HCT116 (cell line): ENCODE measurements at regions not wholly inside any gene's neighbourhood (a gene's known extent, or its start where the extent isn't known, plus 50 kb on each side); places are given as distances from the start of the nearest gene placed in this dataset.
"Not testable (repeated sequence)": the region's sequence is repeated elsewhere in the genome, so short reads cannot be mapped to it uniquely, and the experiment has no call there.

ENCODE experiments used
- ATAC-seq: fragments of 200-7000 bp; cut with Tn5 transposase; 2 replicates; pipeline ENCODE4 v1.9.1; 2020; ENCODE audit warnings: mild to moderate bottlenecking, moderate library complexity
- BruUV-seq: library from RNA; stranded (reverse); fragments of 400-500 nt; replicated peaks from 2 replicates; lab custom pipeline; 2021; lab: Mats Ljungman, UMichigan
- CTCF ChIA-PET: fragments of 300-600 bp; sonication (Branson Sonifier 250); formaldehyde crosslinking; loops from one replicate; lab custom pipeline; 2021; ENCODE audit warnings: antibody characterized with exemption; lab: Charles Lee
- POLR2A ChIA-PET: fragments of 300-600, 350-600 bp; sonication (Branson Sonifier 250); formaldehyde crosslinking; loops from one replicate; lab custom pipeline; 2021; ENCODE audit warnings: antibody characterized with exemption; lab: Charles Lee
- RAD21 ChIA-PET, 2 experiments: fragments of 300-600 bp; sonication (Branson Sonifier 250); formaldehyde crosslinking; loops; one replicate each; lab custom pipeline; 2023; ENCODE audit warnings: low total read pairs in 2 of 2; ENCODE audit not compliant: uncharacterized antibody in 2 of 2, unreplicated experiment in 2 of 2, low non-redundant PET in 1 of 2; lab: Charles Lee
- DNase-seq: peaks from one replicate; pipeline ENCODE4 v3.0.0-alpha.2; 2010; ENCODE audit warnings: low read depth, low spot score
- H2AFZ ChIP-seq: fragments of 200-600 bp; shearing (Covaris generic), sonication (generic); 2 replicates; pipeline ENCODE4 v1.6.1; 2017; ENCODE audit warnings: low read depth, mixed run types, mixed read lengths, antibody characterized with exemption, low read length; ENCODE audit not compliant: poor library complexity, severe bottlenecking
- H3K27ac ChIP-seq: 2 replicates; pipeline ENCODE4 v1.5.1; 2012; ENCODE audit warnings: low read depth, low read length
- H3K27me3 ChIP-seq: fragments of 200-600 bp; sonication (generic); 2 replicates; pipeline ENCODE4 v1.6.1; 2016; ENCODE audit warnings: mixed run types, low read length, mixed read lengths; ENCODE audit not compliant: insufficient read depth
- H3K36me3 ChIP-seq, 2 experiments: fragments of 200-500 bp in 1 of 2; fragments of 200-600 bp in 1 of 2; sonication (Bioruptor generic) in 1 of 2; sonication (generic) in 1 of 2; 2 replicates each; pipeline versions ENCODE4 v1.5.1 to v1.6.1; 2014 to 2016; ENCODE audit warnings: low read length in 2 of 2, inconsistent platforms in 1 of 2, mixed read lengths in 1 of 2, mixed run types in 1 of 2; ENCODE audit not compliant: insufficient read depth in 2 of 2, control insufficient read depth in 1 of 2
- H3K4me1 ChIP-seq, 2 experiments: fragments of 200-600 bp in 1 of 2; sonication (generic) in 1 of 2; 2 replicates each; pipeline versions ENCODE4 v1.5.1 to v1.6.1; 2012 to 2017; ENCODE audit warnings: low read length in 2 of 2, inconsistent platforms in 1 of 2, mild to moderate bottlenecking in 1 of 2, mixed read lengths in 1 of 2, mixed run types in 1 of 2, moderate library complexity in 1 of 2; ENCODE audit not compliant: insufficient read depth in 2 of 2, control insufficient read depth in 1 of 2
- H3K4me2 ChIP-seq: fragments of 200-600 bp; sonication (generic); 2 replicates; pipeline ENCODE4 v1.6.1; 2017; ENCODE audit warnings: mixed run types, low read length, mixed read lengths
- H3K4me3 ChIP-seq, 2 experiments: fragments of 200-600 bp in 1 of 2; sonication (generic) in 1 of 2; replicated peaks in 1 of 2; 2 replicates each; pipeline ENCODE4 v1.5.1; 2011 to 2016; ENCODE audit warnings: low read length in 2 of 2, control low read depth in 1 of 2, low read depth in 1 of 2, mild to moderate bottlenecking in 1 of 2, mixed read lengths in 1 of 2, mixed run types in 1 of 2
- H3K79me2 ChIP-seq: fragments of 200-600 bp; sonication (generic); 2 replicates; pipeline ENCODE4 v1.6.1; 2017; ENCODE audit warnings: mild to moderate bottlenecking, mixed run types, low read length, moderate library complexity, mixed read lengths; ENCODE audit not compliant: insufficient read depth
- H3K9ac ChIP-seq: fragments of 200-600 bp; sonication (generic); 2 replicates; pipeline ENCODE4 v1.6.1; 2016; ENCODE audit warnings: low read length, mixed read lengths
- H3K9me2 ChIP-seq: fragments of 200-600 bp; sonication (generic), shearing (Covaris generic); 2 replicates; pipeline ENCODE4 v1.6.1; 2017; ENCODE audit warnings: mixed run types, mild to moderate bottlenecking, moderate library complexity; ENCODE audit not compliant: insufficient read depth
- H3K9me3 ChIP-seq, 2 experiments: fragments of 200-500 bp in 1 of 2; fragments of 200-600 bp in 1 of 2; sonication (Bioruptor generic) in 1 of 2; sonication (generic) in 1 of 2; 2 replicates each; pipeline ENCODE4 v1.6.1; 2014 to 2017; ENCODE audit warnings: low read length in 2 of 2, mixed read lengths in 2 of 2, inconsistent platforms in 1 of 2, low read depth in 1 of 2, mild to moderate bottlenecking in 1 of 2, mixed run types in 1 of 2, moderate library complexity in 1 of 2; ENCODE audit not compliant: control insufficient read depth in 1 of 2, insufficient read depth in 1 of 2
- H4K20me1 ChIP-seq: fragments of 200-600 bp; sonication (generic), shearing (Covaris generic); 2 replicates; pipeline ENCODE4 v1.6.1; 2017; ENCODE audit warnings: mixed run types, mild to moderate bottlenecking, moderate library complexity; ENCODE audit not compliant: insufficient read depth
- ATF3 ChIP-seq: IDR thresholded peaks from 2 replicates; pipeline ENCODE4 v1.6.1; 2012
- CBX3 ChIP-seq: IDR thresholded peaks from 2 replicates; pipeline ENCODE4 v1.6.1; 2012; ENCODE audit warnings: low read depth
- CTCF ChIP-seq, 3 experiments: fragments of 200-600 bp in 1 of 3; sonication (generic) in 1 of 3; IDR thresholded peaks in 2 of 3; conservative IDR thresholded peaks in 1 of 3; 2 replicates each; pipeline ENCODE4 v1.5.1; 2012 to 2017; ENCODE audit warnings: low read depth in 2 of 3, low read length in 2 of 3, antibody characterized with exemption in 1 of 3, borderline replicate concordance in 1 of 3, control low read depth in 1 of 3, mild to moderate bottlenecking in 1 of 3, mixed read lengths in 1 of 3, mixed run types in 1 of 3, moderate library complexity in 1 of 3; ENCODE audit not compliant: insufficient read depth in 1 of 3
- EGR1 ChIP-seq: IDR thresholded peaks from 2 replicates; pipeline ENCODE4 v1.6.1; 2012; ENCODE audit warnings: low read depth
- ELF1 ChIP-seq: IDR thresholded peaks from 2 replicates; pipeline ENCODE4 v1.6.1; 2012; ENCODE audit warnings: low read depth, borderline replicate concordance
- EZH2 ChIP-seq: fragments of 200-600 bp; sonication (generic); IDR thresholded peaks from 2 replicates; pipeline ENCODE4 v1.6.1; 2017; ENCODE audit warnings: antibody characterized with exemption, mixed run types
- EZH2phosphoT487 ChIP-seq: fragments of 200-600 bp; IDR thresholded peaks from 2 replicates; pipeline ENCODE4 v1.6.1; 2018; ENCODE audit warnings: antibody characterized with exemption, borderline replicate concordance
- JUND ChIP-seq: IDR thresholded peaks from 2 replicates; pipeline ENCODE4 v1.6.1; 2012
- MAX ChIP-seq: IDR thresholded peaks from 2 replicates; pipeline ENCODE4 v1.6.1; 2012
- POLR2A ChIP-seq: IDR thresholded peaks from 2 replicates; pipeline ENCODE4 v1.7.0; 2011; ENCODE audit warnings: borderline replicate concordance; ENCODE audit not compliant: insufficient read depth, insufficient read length; ENCODE audit errors: extremely low read depth
- POLR2AphosphoS5 ChIP-seq: IDR thresholded peaks from 2 replicates; pipeline ENCODE4 v1.6.1; 2011; ENCODE audit warnings: mild to moderate bottlenecking, low read depth, low read length, moderate library complexity
- SRF ChIP-seq: IDR thresholded peaks from 2 replicates; pipeline ENCODE4 v1.6.1; 2012; ENCODE audit warnings: low read depth
- TCF7L2 ChIP-seq: IDR thresholded peaks from 2 replicates; pipeline ENCODE4 v1.7.0; 2011; ENCODE audit warnings: borderline replicate concordance, inconsistent platforms; ENCODE audit not compliant: insufficient read depth, insufficient read length; ENCODE audit errors: extremely low read depth
- YY1 ChIP-seq: IDR thresholded peaks from 2 replicates; pipeline ENCODE4 v1.6.1; 2011; ENCODE audit warnings: low read length, low read depth, moderate library complexity, mild to moderate bottlenecking; ENCODE audit not compliant: insufficient replicate concordance; ENCODE audit errors: extremely low read depth
- ZNF274 ChIP-seq: fragments of 200-500 bp; sonication (Bioruptor generic); IDR thresholded peaks from 2 replicates; pipeline ENCODE4 v1.6.1; 2014; ENCODE audit warnings: mild to moderate bottlenecking, low read depth, low read length, inconsistent platforms
- intact Hi-C: fragments of 100-400 bp; cut with micrococcal nuclease; formaldehyde crosslinking; loops from 2 replicates; pipeline ENCODE4 v1.10.0; 2022

- H3K9ac ChIP-seq, H3K9me3 ChIP-seq, H4K20me1 ChIP-seq, H3K27ac ChIP-seq, H2AFZ ChIP-seq, POLR2A ChIA-PET, H3K4me1 ChIP-seq, H3K36me3 ChIP-seq, H3K27me3 ChIP-seq, RAD21 ChIA-PET, H3K4me2 ChIP-seq, H3K79me2 ChIP-seq, CTCF ChIA-PET, ATAC-seq, DNase-seq, intact Hi-C loops, H3K9me2 ChIP-seq, H3K4me3 ChIP-seq, BruUV-seq: not testable (repeated sequence)
Observed at GRCh38 chr17:21593452-21594105, 98.7 kb upstream of the KCNJ18 start.

- Histone ChIP-seq H4K20me1 (no peaks in the 10 kb centered on the region), H3K9me2 (no peaks in the 10 kb centered on the region), H3K27ac (no peak overlapping the region), H3K9me3 (no peaks in the 10 kb centered on the region), H3K4me3 (no peak overlapping the region), H3K27me3 (0 out of 2 replicates have a peak, but pooled peaks cover 3% of the 10 kb centered on the region), H2AFZ (no peak overlapping the region), H3K4me1 (no peaks in the 10 kb centered on the region), H3K4me2 (no peak overlapping the region), H3K79me2 (no peaks in the 10 kb centered on the region), H3K9ac (no peak overlapping the region), H3K36me3 (no peaks in the 10 kb centered on the region)
- intact Hi-C loops, result no loop called here
- ChIA-PET CTCF (no interaction called here), RAD21 (no interaction called here), POLR2A (no interaction called here)
- DNase-seq (no peak), ATAC-seq (no peak)
- no TSS peak for BruUV-seq
- TF ChIP-seq EGR1 (no peak), CBX3 (no peak), POLR2AphosphoS5 (no peak), EZH2 (no peak), POLR2A (no peak), ATF3 (no peak), YY1 (no peak), CTCF (IDR thresholded peaks at IDR 0.05 in 2 of 3, conservative IDR thresholded peaks at IDR 0.05 in 1 of 3; ENCODE audit: borderline replicate concordance in 1 of 3, insufficient read depth in 1 of 3, low read depth in 2 of 3, low read length in 2 of 3) (no peak), ELF1 (no peak), EZH2phosphoT487 (no peak), MAX (no peak), TCF7L2 (no peak), SRF (no peak), ZNF274 (no peak), JUND (no peak)
Observed at GRCh38 chr17:21595086-21595485, 97.2 kb upstream of the KCNJ18 start.
